GM12892 (cell line): ENCODE measurements at regions not wholly inside any gene's neighbourhood (a gene's known extent, or its start where the extent isn't known, plus 50 kb on each side); places are given as distances from the start of the nearest gene placed in this dataset.

ENCODE experiments used
- DNase-seq: peaks from one replicate; pipeline ENCODE4 v3.0.0; 2011; ENCODE audit not compliant: insufficient read length
- FAIRE-seq: peaks from 2 replicates; lab custom pipeline; 2011; peaks lifted over from hg19 to GRCh38; lab: Jason Lieb, UNC
- POLR2A ChIP-seq: IDR thresholded peaks from 2 replicates; pipeline ENCODE4 v1.6.1; 2011; ENCODE audit warnings: low read depth, low read length, control low read depth
- POLR2AphosphoS5 ChIP-seq: IDR thresholded peaks from 2 replicates; pipeline ENCODE4 v1.6.1; 2011; ENCODE audit warnings: low read depth, low read length, control low read depth
- TAF1 ChIP-seq: IDR thresholded peaks from 2 replicates; pipeline ENCODE4 v1.6.1; 2011; ENCODE audit warnings: low read depth, mild to moderate bottlenecking, control low read depth, low read length, borderline replicate concordance

- no peak for TF ChIP-seq POLR2A
- no peak for TF ChIP-seq TAF1
- no peak for TF ChIP-seq POLR2AphosphoS5
- DNase-seq (no peak), FAIRE-seq (no peak)
Measured at GRCh38 chr1:229769809-229770208, 143.8 kb downstream of the URB2 start.

- FAIRE-seq (no peak), DNase-seq (no peak)
- TF ChIP-seq TAF1 (no peak), POLR2A (no peak), POLR2AphosphoS5 (no peak)
Measured at GRCh38 chr1:229778794-229779193, 152.7 kb downstream of the URB2 start.

GRCh38 chr1:229781453-229781852 lies 155.4 kb downstream of the URB2 start:
- TF ChIP-seq POLR2AphosphoS5: no peak
- no peak for TF ChIP-seq POLR2A
- no peak for TF ChIP-seq TAF1
- FAIRE-seq (no peak), DNase-seq (no peak)

- TF ChIP-seq TAF1: no peak
- no peak for TF ChIP-seq POLR2A
- no peak for TF ChIP-seq POLR2AphosphoS5
Measured at GRCh38 chr1:229782469-229782868, 156.4 kb downstream of the URB2 start.

GRCh38 chr1:229784834-229785233 lies 158.8 kb downstream of the URB2 start:
- FAIRE-seq (no peak), DNase-seq (no peak)

More at GRCh38 chr1:229782469-229782868, 156.4 kb downstream of the URB2 start:
- no peak for DNase-seq
- FAIRE-seq: no peak

GRCh38 chr1:229786974-229787610 lies 161.0 kb downstream of the URB2 start:
- FAIRE-seq: no peak
- DNase-seq: no peak

More at GRCh38 chr1:229784834-229785233, 158.8 kb downstream of the URB2 start:
- TF ChIP-seq POLR2A (no peak), TAF1 (no peak), POLR2AphosphoS5 (no peak)

GRCh38 chr1:229788004-229788403 lies 162.0 kb downstream of the URB2 start:
- no peak for TF ChIP-seq POLR2AphosphoS5
- no peak for TF ChIP-seq TAF1
- no peak for TF ChIP-seq POLR2A
- FAIRE-seq (no peak), DNase-seq (no peak)

More at GRCh38 chr1:229786974-229787610, 161.0 kb downstream of the URB2 start:
- TF ChIP-seq POLR2A (no peak), TAF1 (no peak), POLR2AphosphoS5 (no peak)

GRCh38 chr1:229792012-229792975 lies 166.2 kb downstream of the URB2 start:
- DNase-seq (no peak), FAIRE-seq (no peak)
- TF ChIP-seq POLR2AphosphoS5: no peak
- no peak for TF ChIP-seq POLR2A
- no peak for TF ChIP-seq TAF1

- no peak for DNase-seq
Measured at GRCh38 chr1:229793488-229793887, 167.4 kb downstream of the URB2 start.

GRCh38 chr1:229798558-229798957 lies 172.5 kb downstream of the URB2 start:
- DNase-seq (no peak), FAIRE-seq (no peak)
- TF ChIP-seq POLR2AphosphoS5 (no peak), POLR2A (no peak), TAF1 (no peak)

More at GRCh38 chr1:229793488-229793887, 167.4 kb downstream of the URB2 start:
- no peak for FAIRE-seq
- TF ChIP-seq POLR2AphosphoS5 (no peak), POLR2A (no peak), TAF1 (no peak)

- FAIRE-seq: no peak
- TF ChIP-seq POLR2AphosphoS5: no peak
- TF ChIP-seq POLR2A: no peak
- TF ChIP-seq TAF1: no peak
- DNase-seq: no peak
Measured at GRCh38 chr1:229803626-229804217, 177.7 kb downstream of the URB2 start.
